Neural cell (in vitro differentiated cells): ENCODE measurements at regions not wholly inside any gene's neighbourhood (a gene's known extent, or its start where the extent isn't known, plus 50 kb on each side); places are given as distances from the start of the nearest gene placed in this dataset.

Experiments
- H2AFZ ChIP-seq: fragments of 200-600, 300-800 bp; sonication (generic), shearing (Covaris generic); 2 replicates; pipeline ENCODE4 v1.6.0; 2014; ENCODE audit warnings: low read depth, mild to moderate bottlenecking, antibody characterized with exemption, low read length, moderate library complexity
- H3F3A ChIP-seq: fragments of 200-600 bp; shearing (Covaris generic); 2 replicates; pipeline ENCODE4 v1.6.1; 2016; ENCODE audit warnings: mild to moderate bottlenecking, moderate library complexity, mixed read lengths, antibody characterized with exemption, low read length; ENCODE audit not compliant: insufficient read depth, poor library complexity, severe bottlenecking
- H3K27ac ChIP-seq: fragments of 200-600, 300-800 bp; sonication (generic), shearing (Covaris generic); 2 replicates; pipeline ENCODE4 v1.5.1; 2014; ENCODE audit warnings: mild to moderate bottlenecking, low read length, moderate library complexity
- H3K27me3 ChIP-seq: fragments of 300-800, 200-600 bp; sonication (generic), shearing (Covaris generic); 2 replicates; pipeline ENCODE4 v1.6.0; 2014; ENCODE audit warnings: mild to moderate bottlenecking, low read depth, low read length, moderate library complexity; ENCODE audit not compliant: insufficient read depth
- H3K36me3 ChIP-seq: fragments of 300-800, 200-600 bp; sonication (generic), shearing (Covaris generic); 2 replicates; pipeline ENCODE4 v1.5.1; 2014; ENCODE audit warnings: mild to moderate bottlenecking, antibody characterized with exemption, low read length, moderate library complexity; ENCODE audit not compliant: insufficient read depth
- H3K4me2 ChIP-seq: fragments of 300-800, 200-600 bp; sonication (generic), shearing (Covaris generic); 2 replicates; pipeline ENCODE4 v1.6.0; 2014; ENCODE audit warnings: mild to moderate bottlenecking, low read length
- H3K4me3 ChIP-seq: fragments of 300-800, 200-600 bp; sonication (generic), shearing (Covaris generic); 2 replicates; pipeline ENCODE4 v1.5.1; 2014; ENCODE audit warnings: mild to moderate bottlenecking, low read length, moderate library complexity
- H3K79me2 ChIP-seq: fragments of 200-600 bp; shearing (Covaris generic); replicated peaks from 2 replicates; pipeline ENCODE4 v1.6.0; 2014; ENCODE audit warnings: mild to moderate bottlenecking, low read length, moderate library complexity; ENCODE audit not compliant: insufficient read depth
- H3K9ac ChIP-seq: fragments of 300-800, 200-600 bp; sonication (generic), shearing (Covaris generic); 2 replicates; pipeline ENCODE4 v1.6.1; 2016; ENCODE audit warnings: mild to moderate bottlenecking, low read length, mixed read lengths
- H3K9me2 ChIP-seq: fragments of 200-600 bp; shearing (Covaris generic); 2 replicates; pipeline ENCODE4 v1.6.1; 2016; ENCODE audit warnings: mild to moderate bottlenecking, low read length, mixed read lengths; ENCODE audit not compliant: insufficient read depth
- H3K9me3 ChIP-seq: fragments of 200-600, 300-800 bp; sonication (generic), shearing (Covaris generic); 2 replicates; pipeline ENCODE4 v1.6.1; 2016; ENCODE audit warnings: mild to moderate bottlenecking, mixed run types, low read length, moderate library complexity, mixed read lengths
- H4K20me1 ChIP-seq: fragments of 200-600 bp; shearing (Covaris generic); 2 replicates; pipeline ENCODE4 v1.6.1; 2016; ENCODE audit warnings: mild to moderate bottlenecking, mixed run types; ENCODE audit not compliant: insufficient read depth
- CTCF ChIP-seq: fragments of 450-650 bp; IDR thresholded peaks from 2 replicates; pipeline ENCODE4 v1.5.1; 2014; ENCODE audit warnings: antibody characterized with exemption, mild to moderate bottlenecking, moderate library complexity; ENCODE audit not compliant: poor library complexity, severe bottlenecking
- EP300 ChIP-seq: fragments of 450-650 bp; conservative IDR thresholded peaks from 2 replicates; pipeline ENCODE4 v1.6.1; 2014; ENCODE audit warnings: antibody characterized with exemption, mild to moderate bottlenecking, moderate library complexity; ENCODE audit not compliant: poor library complexity, severe bottlenecking
- EZH2 ChIP-seq: fragments of 200-600, 300-800 bp; shearing (Covaris generic), sonication (generic); IDR thresholded peaks from 2 replicates; pipeline ENCODE4 v1.6.1; 2014; ENCODE audit warnings: antibody characterized with exemption, low read length, borderline replicate concordance, mild to moderate bottlenecking; ENCODE audit not compliant: insufficient read depth, poor library complexity, severe bottlenecking
- MXI1 ChIP-seq: fragments of 450-650 bp; conservative IDR thresholded peaks from 2 replicates; pipeline ENCODE4 v1.6.1; 2014; ENCODE audit warnings: antibody characterized with exemption, mild to moderate bottlenecking; ENCODE audit not compliant: poor library complexity, severe bottlenecking
- POLR2AphosphoS5 ChIP-seq: IDR thresholded peaks from 2 replicates; pipeline ENCODE4 v1.6.1; 2012
- RAD21 ChIP-seq: fragments of 450-650 bp; conservative IDR thresholded peaks from 2 replicates; pipeline ENCODE4 v1.6.1; 2014; ENCODE audit warnings: antibody characterized with exemption, mild to moderate bottlenecking, moderate library complexity
- REST ChIP-seq: IDR thresholded peaks from 2 replicates; pipeline ENCODE4 v1.6.1; 2012; ENCODE audit warnings: borderline replicate concordance
- SMC3 ChIP-seq: fragments of 450-650 bp; conservative IDR thresholded peaks from 2 replicates; pipeline ENCODE4 v1.6.1; 2014; ENCODE audit warnings: antibody characterized with exemption, mild to moderate bottlenecking, moderate library complexity; ENCODE audit not compliant: poor library complexity
- TAF1 ChIP-seq: IDR thresholded peaks from 2 replicates; pipeline ENCODE4 v1.6.1; 2012; ENCODE audit warnings: low read depth

DNA sequence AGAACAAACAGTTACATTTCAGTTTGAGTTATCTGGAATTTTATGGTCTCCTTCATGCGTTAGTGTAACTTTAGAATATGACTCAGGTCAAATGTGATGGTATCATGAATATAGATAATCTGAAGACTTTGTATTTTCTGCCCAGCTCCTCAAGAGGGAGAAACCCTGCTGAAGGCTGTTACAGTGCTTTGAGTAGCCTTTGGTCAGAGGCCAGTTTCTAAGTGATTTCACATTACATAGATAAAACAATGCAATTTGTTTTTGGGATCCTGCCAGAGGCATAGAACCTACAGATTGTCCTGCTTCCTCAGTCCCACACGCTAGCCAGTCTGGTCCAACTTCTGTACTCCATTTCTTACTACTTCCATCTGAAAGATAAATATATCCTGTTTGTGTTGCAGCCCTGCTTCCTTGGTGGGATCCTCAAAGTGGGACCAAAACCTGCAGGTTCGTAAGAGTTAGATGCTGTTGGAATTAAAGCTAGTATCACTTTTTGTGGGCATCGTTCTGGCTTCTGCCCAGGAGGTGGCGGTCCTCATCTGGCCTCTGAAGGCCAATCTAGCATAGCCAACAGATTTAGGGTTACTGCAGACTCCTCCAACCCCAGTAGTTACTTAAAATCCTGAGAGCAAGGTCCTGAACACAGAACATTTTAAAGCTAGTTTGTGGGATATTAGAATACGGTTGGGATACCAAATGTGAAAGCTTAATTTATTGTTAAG lies 645.8 kb upstream of the USP24 start:
- TF ChIP-seq MXI1 (no peak), EZH2 (no peak), SMC3 (no peak), REST (no peak), CTCF (no peak), TAF1 (no peak), EP300 (no peak), POLR2AphosphoS5 (no peak), RAD21 (no peak)

DNA sequence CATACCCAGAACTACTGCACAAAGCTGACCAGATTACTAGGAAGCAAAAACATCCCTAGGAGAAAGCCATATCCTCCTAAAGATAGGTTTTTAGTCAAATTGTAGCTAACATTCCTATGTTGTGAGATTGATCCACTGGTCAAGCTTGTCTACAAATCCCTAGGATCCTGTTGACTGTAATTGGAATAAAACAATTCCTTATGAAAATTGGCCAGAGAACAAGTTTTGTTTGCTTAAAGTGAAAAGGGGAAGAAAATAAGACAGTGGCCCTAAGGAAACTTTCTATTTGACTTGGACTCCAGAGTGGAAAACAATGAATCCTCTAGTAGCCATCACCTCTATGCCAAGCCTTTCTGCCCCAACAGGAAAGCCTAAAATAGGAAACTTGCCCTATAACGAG lies 645.2 kb upstream of the USP24 start:
- H3K9ac ChIP-seq, result no peak overlapping the region
- H3K9me2 ChIP-seq, result no peaks in the 10 kb centered on the region
- no peaks in the 10 kb centered on the region for H3K79me2 ChIP-seq
- H2AFZ ChIP-seq, result no peak overlapping the region
- H3F3A ChIP-seq, result no peaks in the 10 kb centered on the region
- no peaks in the 10 kb centered on the region for H3K27me3 ChIP-seq
- H3K36me3 ChIP-seq, result no peaks in the 10 kb centered on the region
- H3K27ac ChIP-seq, result no peak overlapping the region
- H3K4me2 ChIP-seq, result no peak overlapping the region
- no peak for TF ChIP-seq CTCF
- TF ChIP-seq EP300, result no peak
- TF ChIP-seq EZH2, result no peak
- TF ChIP-seq SMC3, result no peak
- TF ChIP-seq RAD21, result no peak
- TF ChIP-seq TAF1, result no peak
- no peak for TF ChIP-seq POLR2AphosphoS5
- TF ChIP-seq MXI1, result no peak
- TF ChIP-seq REST, result no peak
- no peaks in the 10 kb centered on the region for H4K20me1 ChIP-seq
- H3K9me3 ChIP-seq, result no peaks in the 10 kb centered on the region
- no peak overlapping the region for H3K4me3 ChIP-seq

More for the DNA sequence above, 645.8 kb upstream of the USP24 start:
- H4K20me1 ChIP-seq, result no peaks in the 10 kb centered on the region
- H3K4me3 ChIP-seq, result no peak overlapping the region
- H3K9me3 ChIP-seq, result no peaks in the 10 kb centered on the region
- no peaks in the 10 kb centered on the region for H3K27me3 ChIP-seq
- H3F3A ChIP-seq, result no peaks in the 10 kb centered on the region
- H3K36me3 ChIP-seq, result no peaks in the 10 kb centered on the region
- H3K9me2 ChIP-seq, result no peaks in the 10 kb centered on the region
- no peak overlapping the region for H3K4me2 ChIP-seq
- H3K27ac ChIP-seq, result no peak overlapping the region
- no peak overlapping the region for H2AFZ ChIP-seq
- H3K79me2 ChIP-seq, result no peaks in the 10 kb centered on the region
- no peak overlapping the region for H3K9ac ChIP-seq
